NCI-H1417 (cell line): ENCODE measurements at regions not wholly inside any gene's neighbourhood (a gene's known extent, or its start where the extent isn't known, plus 50 kb on each side); places are given as distances from the start of the nearest gene placed in this dataset.

Experiments
- DNase-seq, 3 experiments: peaks; one replicate each; lab custom pipeline; 2025; lab: John Stamatoyannopoulos, UW

DNA sequence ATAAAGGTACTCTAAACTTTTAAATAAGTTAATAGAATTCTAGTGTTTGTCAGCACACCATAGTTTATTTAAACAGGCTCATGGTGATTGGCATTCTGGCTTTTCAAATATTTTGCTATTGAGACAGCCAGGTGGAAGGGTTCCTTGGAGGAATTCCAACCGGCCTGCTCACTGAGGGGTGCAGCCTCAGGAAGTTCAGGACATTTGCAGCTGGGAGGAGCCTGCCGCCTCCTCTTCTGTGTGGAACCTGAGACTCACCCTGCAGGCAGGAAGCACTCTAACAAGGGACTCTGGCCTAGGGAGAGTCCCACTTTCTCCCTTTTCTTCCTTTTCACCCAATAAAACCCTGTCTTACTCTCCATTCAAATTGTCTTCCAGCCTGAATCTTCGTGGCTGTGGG, 1328.0 kb downstream of the FSTL5 start:
- no peak for DNase-seq

DNA sequence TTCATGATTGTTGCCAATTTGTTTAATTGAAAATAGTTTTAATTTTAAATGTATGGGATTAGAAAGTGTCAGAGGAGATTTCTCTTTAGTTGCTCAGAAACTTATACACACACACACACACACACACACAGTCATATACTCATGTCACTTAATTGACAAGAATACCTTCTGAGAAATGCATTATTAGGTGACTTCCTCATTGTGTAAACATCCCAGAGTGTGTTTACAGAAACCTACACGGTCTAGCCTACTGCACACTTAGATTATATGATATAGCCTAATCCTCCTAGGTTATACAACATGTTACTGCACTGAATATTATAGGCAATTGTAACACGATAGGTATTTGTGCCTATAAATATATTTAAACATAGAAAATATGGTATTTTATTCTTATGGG, 1327.4 kb downstream of the FSTL5 start:
- DNase-seq = peak in 1 of 3 experiments; percentile 21

DNA sequence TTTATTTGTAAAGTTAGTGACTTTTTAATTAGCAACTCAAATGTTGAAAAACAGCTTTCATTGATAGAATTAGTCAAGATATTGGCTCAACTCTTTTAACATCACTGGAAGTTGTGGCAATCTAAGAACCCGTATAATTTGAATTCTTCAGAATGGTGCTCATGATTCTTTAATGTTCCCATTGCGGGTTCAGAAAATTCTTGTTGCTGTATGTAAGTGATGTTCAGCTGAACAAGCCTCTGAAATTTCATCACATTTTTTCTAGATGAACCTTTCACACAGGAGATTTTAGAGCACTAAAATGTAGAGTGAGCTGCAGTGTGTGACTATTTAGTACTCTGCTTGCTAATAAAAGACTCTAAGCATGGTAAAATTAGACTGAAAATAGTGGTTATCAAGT, 1317.7 kb downstream of the FSTL5 start:
- no peak for DNase-seq

DNA sequence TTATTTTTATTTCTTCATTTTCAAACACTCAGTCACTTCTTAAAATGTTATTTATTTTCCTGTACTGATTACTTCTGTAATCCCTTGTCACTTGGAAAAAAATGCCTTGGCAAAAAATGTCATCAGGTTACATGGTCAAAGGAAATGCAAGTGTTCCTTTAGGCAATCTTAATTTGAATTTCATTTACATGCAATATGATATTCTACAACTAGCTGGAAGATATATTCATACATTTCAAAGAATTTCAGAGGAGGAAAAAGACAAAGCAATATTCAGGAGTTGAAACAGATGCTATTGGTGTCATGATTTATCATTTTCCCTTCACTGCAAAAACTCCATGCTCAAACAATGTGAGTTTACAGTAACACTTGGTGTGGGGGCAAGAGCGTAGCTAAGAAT, 1316.6 kb downstream of the FSTL5 start:
- no peak for DNase-seq

DNA sequence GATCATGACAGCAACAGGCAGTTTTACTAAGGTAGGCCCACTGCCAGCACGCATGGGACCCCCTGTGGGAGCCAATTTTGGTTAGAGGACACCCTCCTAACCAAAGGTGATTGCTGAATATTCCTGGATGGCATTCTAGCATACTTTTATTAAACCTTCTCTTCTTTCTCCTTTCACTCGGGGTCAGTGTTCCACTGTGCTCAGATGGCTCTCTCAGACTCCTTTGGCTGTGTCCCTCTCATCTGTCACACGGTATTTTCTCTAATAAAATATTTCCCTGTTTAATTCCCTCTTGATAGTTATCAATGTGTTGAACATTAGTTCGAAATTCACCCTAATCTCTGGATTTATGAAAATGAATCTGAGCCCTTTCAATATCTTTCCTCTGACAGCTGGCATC, 1315.3 kb downstream of the FSTL5 start:
- DNase-seq = no peak

DNA sequence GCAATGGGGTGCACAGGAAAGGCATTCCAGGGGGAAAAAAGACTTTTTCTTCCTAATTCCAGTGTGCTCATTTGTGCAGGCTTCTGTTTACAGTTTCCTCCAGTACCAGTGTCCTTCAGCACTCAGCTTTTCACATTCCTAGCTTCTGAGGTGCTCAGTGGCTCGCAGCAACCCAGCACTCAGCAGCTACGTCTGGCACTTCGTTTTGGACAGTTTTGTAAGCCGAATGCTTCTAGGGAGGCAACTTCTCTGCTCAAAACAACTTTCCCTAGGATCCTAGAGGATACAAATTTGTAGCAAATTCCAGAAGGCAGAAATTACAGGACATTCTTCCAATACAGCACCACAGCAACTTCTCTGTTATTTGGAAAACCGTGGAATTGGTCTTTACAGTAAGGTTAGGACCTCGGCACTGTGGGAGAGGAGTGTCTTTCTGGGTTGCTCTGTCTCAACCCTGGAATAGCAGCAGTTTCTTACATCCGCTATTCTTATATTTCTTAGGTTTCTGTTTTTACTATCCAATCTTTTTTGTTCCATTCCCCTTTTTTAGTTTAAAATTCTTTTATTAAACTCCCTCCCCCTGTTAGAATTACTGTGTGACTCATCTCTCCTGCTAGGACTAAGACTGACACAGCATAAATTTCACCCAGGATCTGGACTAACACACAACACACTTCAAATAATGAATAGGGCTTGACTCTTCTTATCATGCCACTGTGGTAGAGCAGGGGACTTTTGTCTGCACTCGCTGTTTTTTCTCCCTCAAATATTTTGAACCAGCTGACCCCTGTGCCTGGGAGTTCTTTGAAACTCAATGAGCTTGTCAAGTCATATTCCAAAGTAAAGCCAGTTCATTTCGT, 1314.7 kb downstream of the FSTL5 start:
- DNase-seq = peak in 2 of 3 experiments; percentile 4 to 45

DNA sequence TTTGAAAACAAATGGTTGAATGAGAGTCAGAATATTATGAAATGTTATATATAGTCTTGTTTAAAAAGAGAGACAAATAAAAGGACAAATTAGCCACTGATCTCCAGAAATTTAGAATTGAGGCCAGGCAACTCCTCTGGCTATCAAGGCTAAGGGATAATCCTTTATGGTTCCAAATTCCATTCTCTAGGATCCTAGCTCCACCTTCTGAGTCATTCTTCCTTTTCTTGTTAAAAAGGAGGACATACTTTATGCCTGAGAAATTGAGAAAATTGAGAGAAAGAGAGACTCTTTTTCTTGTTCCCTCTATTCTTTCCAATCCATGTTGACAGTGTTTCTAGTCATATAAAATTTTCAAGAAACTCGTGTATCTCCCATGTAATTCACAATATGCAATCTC, 1299.5 kb downstream of the FSTL5 start:
- DNase-seq = no peak

DNA sequence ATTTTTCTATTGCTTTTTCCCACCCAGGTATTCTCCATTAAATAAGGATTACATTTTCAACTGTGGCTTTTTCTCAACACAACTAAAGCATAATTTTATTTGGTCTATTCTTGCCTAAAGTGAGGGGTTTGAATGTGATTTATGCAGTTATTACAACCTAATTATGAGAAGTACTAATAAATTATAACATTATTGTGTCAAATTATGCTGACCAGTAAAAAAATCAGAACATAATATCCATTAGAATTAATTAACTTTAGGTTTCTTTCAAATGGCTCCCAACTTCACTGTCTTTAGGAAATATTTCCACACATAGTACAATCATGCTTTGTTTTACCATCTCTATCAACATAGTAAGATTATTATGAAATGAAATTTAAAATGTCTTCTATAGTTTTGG, 1293.9 kb downstream of the FSTL5 start:
- no peak for DNase-seq

DNA sequence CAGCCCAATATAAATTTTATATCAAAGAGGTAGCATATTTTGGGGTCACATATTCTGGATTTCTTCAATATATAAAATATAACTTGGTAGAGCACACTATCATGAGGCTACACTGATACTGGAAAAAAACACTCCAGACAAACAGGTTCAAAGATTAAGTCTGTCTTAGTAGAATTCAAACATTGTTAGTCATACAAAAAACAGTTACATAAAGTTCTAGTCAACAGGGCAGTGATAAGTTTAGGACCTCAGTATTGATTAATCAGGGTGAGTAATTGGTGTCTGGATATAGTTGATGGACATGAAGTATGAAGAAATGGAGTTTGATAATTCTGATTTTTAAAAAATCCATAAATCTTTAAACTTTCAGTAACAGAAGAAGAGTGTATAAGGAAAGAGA, 1291.3 kb downstream of the FSTL5 start:
- no peak for DNase-seq

DNA sequence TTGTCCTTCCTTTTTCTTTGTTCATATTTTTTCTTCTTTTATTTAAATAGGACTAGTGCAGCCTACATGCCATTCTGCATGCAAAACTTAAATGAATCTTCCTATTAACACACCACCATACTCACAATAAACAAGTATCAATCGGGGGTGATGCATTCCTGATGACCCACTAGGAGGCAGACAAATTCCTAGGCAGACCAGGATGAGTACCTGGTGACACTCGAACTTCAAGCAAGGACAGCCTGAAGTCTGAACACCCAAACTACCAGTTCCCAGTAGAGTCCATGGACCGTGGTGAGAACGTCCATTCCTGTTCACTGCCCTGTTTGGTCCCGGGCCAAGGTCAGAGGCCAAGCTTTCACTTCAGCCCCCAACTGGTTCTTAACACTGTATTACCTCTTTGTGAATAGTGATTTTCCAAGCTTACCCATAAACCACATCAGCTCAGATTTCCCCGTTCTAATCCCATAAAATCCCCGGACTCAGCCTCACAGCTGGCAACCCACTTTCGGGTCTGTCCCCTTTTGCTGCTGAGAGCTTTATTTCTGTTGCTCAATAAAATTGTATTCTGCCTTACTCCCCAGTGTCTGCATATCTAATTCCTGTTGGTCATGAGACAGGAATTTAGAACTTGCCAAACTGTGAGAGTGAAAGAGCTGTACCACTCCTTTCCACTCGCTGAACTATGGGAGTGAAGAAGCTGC, 1286.6 kb downstream of the FSTL5 start:
- DNase-seq = no peak

DNA sequence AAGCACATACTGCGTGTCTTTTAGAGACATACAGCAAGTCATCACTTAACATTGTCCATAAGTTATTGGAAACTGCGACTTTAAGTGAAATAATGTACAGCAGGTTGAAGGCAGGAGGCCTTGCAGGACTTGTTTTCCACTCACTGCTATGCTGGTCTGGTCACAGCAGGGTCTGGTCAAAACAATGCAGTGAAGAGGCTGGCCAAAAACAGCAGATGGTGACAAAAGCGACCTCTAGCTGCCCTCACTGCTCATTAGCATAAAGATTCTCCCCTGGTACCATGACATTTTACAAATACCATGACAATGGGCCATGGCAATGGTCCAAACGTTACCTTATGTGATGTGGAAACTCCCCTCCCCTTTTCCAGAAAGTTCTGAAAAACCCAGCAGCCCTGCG, 1283.6 kb downstream of the FSTL5 start:
- no peak for DNase-seq

DNA sequence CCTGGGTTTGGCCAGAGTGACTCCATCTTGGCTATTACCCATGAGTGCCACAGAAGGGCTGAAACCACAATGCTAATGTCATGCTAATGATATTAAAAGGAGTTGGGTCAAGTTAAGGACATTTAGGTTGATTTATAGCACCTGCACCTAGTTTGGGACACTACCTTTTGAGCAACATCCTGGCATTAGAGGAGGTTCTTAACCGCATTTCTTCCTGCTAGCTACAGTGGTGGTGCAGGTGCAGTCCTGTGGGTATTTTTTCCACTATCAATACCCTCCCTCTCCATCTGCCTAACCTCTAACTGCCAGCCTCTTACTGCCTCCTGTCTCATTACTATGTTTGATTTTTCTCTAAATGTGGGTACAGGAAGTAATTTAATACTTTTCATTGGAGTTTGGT, 1276.1 kb downstream of the FSTL5 start:
- DNase-seq = no peak

DNA sequence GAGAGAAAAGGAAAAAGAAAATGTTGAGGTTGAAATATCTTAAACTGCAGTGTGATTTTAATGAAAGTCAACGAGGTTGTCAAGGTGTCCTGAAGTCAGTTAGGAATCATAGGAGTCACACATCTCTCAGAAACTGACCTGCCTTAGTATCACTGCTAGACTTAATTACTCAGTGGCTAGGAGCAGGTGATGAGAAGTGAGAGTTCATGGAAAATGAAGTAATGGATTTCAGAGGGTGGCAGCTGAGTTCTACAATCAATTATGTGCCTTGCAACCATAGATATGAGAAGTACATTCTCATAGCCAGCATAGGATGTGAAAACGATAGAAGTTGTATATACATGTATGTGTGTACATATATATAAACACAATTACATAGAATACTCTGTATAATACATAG, 1269.7 kb downstream of the FSTL5 start:
- peak in 1 of 3 experiments; percentile 41 for DNase-seq

DNA sequence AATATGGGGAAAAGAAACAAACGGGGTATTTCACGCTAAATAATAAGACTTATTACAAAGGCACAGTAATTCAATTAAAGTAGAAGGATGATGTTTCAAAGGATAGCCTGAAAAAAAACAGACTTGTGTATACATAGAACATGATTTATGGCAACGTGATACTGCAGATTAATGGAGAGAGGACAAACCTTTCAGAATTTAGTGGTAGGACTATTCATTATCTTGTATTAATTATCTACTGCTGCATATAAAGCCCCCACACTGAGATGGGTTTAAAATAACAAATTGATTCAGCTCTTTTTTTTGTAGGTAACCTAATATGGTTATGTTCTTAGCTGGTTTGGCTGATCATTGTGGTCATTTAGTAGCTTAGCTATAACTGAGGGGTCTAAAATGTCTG, 1269.0 kb downstream of the FSTL5 start:
- DNase-seq = peak in 1 of 3 experiments; percentile 56

DNA sequence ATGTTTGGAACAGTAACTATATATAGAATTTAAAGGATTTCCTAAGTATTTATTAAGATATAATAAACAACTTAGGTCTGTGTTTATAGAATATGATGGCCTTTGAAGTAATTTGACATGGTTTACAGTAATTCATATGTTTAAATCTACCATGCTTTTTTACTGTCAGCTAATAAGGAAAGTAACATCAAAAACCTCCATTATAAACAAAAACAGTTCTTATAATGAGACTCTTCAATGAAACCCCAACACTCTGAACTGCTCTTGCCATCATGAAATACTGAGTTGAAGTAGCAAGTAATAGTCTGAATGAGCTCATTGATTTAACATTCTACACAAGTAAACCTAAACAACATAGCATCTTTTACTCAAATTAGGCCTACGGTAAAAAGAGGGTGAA, 1236.5 kb downstream of the FSTL5 start:
- no peak for DNase-seq

DNA sequence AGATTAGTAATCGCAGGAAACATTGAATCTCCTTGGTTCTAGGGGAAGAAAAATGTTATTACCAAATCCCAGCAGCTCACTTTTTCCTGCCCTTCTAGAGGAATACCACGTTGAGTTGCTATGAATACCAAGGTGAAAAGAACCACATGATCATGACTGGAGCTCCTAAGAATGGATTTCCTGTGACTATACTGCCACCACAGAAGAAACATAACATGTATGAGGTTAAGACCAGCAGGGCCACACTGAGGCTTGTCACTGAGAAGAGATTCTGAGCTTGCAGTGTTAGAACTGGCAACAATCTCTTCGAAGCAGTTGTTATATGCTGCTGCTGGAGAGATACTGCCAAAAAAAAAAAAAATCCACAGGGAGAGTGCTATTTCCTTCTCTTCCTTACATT, 1235.3 kb downstream of the FSTL5 start:
- DNase-seq = no peak

DNA sequence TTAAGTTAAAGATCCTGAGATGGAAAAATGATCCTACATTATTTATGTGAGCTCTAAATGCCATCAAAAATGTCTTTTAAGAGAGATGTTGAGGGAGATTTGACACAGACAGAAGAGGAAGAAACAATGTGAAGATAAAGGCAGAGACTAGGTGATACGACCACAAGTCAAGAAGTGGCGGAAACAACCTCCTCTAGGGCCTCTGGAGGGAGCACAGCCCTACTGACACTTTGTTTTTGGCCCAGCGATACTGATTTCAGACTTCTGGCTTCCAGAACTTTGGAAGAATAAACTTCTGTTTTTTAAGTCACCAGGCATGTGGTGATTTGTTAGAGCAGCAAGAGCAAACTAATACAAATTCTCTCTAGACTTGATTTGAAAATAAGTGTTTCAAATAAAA, 1216.1 kb downstream of the FSTL5 start:
- no peak for DNase-seq

DNA sequence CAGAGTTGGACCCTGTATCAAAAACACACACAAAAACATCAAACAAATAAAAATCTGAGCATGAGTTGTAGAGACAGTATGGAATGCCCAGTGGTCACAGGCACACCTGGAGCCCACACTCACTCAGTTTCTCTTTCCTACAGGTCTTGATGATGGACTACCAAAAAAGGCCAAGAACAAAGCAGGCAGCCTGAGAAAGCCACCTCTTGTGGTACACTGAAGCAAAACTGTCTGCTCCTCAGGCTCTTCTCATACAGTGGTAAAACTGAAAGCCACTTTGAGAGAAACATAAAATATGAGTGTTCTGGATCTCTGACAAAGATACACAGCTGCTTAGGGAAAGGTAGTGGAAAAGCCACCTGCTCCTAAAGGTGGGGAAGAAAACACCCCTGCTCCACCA, 1206.9 kb downstream of the FSTL5 start:
- DNase-seq = no peak

DNA sequence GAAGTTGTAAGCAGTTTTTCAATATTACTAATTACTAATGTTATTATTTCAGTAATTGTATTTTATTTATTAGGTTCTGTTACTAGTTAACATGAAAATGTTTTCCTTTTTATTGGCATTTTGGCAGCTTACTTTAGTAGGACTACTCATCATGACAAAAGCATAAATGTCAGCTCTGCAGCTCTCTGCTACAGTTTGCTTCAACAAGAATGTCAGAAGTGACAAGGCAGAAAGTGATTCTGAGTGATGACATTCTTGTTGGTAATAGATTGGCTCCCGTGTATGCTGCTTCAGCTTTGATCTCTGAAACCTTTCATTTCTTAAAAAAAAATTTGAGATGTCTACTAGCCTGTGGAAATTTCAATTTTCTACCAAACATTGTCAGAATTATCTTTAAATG, 1193.9 kb downstream of the FSTL5 start:
- DNase-seq = no peak

DNA sequence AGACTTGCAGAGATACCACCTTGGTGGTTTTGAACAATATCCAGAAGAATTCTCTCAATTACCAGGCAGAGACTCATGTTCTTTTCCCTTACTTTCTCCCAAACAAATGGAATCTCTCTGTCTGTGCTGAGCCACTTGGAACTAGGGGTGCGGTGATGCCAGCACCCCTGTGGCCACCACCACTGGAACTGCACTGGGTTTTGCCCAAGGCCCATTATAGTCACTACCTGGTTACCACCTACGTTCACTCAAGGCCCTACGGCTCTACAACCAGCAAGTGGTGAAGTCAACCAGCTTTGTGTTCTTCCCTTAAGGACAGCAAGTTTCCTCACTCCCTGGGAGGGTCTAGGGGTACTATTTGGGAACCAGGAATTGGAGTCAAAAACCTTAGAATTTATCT, 1183.7 kb downstream of the FSTL5 start:
- DNase-seq = no peak

DNA sequence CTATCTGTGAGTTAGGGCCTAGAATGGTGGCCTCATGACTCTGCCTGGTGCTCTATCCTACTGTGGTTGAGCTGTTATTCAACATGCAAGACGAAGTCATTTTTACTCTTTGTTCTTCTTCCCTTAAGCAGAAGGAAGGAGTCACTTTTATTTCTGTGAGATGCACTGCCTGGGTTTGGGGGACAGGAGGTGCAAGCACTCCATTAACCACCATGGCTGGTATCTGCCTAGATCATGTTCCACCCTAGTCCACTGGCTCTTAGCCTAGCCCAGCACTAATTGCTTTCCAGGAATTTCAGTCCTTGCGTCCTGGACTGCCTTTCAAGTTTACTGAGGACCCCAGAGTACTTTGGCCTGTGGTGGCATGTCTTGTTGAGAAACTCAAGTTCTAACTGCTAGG, 1182.7 kb downstream of the FSTL5 start:
- no peak for DNase-seq

DNA sequence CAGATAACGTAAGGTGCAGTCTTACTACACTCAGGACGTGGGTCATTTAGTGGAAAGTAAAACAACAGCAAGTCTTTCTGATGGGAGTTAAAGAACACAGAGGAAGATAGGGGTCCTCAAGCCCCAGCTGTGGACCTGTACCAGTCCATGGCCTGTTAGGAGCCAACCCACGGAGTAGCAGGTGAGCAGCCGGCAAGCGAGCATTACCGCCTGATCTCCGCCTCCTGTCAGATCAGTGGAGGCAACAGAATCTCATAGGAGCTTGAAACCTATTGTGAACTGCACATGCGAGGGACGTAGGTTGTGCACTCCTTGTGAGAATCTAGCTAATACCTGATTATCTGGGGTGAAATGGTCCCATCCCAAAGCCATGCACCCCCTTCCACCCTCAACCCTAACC, 1180.8 kb downstream of the FSTL5 start:
- DNase-seq = no peak

DNA sequence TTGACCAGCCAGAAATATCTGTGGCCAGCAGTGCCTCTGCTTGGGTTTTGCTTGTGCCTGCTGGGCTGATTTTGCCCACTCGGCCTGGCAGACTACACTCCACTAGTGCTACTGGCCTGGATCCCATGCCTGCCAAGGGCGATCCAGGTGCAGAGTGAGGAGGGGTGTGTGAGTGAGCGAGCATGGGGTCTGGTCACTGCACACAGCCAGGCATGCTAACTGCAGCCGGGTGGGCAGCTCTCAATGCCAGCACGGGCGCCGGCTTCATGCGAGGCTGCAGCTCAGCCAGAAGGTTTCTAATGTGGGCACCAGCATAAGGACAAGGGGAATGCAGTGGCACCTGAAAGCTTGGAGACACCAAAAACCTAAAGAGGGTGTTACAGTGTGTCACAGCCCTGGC, 1161.4 kb downstream of the FSTL5 start:
- no peak for DNase-seq
